HEK293 (cell line): ENCODE measurements at regions not wholly inside any gene's neighbourhood (a gene's known extent, or its start where the extent isn't known, plus 50 kb on each side); places are given as distances from the start of the nearest gene placed in this dataset.
"Not testable (repeated sequence)": the region's sequence is repeated elsewhere in the genome, so short reads cannot be mapped to it uniquely, and the experiment has no call there.

Experiments used
- CTCF ChIP-seq: fragments of 450-650 bp; formaldehyde crosslinking; IDR thresholded peaks from 2 replicates; pipeline ENCODE4 v1.5.1; 2016; ENCODE audit warnings: missing biosample characterization, missing genetic modification characterization
- KLF10 ChIP-seq: fragments of 450-650 bp; IDR thresholded peaks from 2 replicates; pipeline ENCODE4 v1.5.1; 2018; ENCODE audit warnings: missing biosample characterization, mild to moderate bottlenecking, missing genetic modification characterization
- ZBTB1 ChIP-seq: fragments of 450-650 bp; formaldehyde crosslinking; IDR thresholded peaks from 2 replicates; pipeline ENCODE4 v1.5.1; 2016; ENCODE audit warnings: missing biosample characterization, missing genetic modification characterization
- ZNF184 ChIP-seq: fragments of 450-650 bp; IDR thresholded peaks from 2 replicates; pipeline ENCODE4 v1.5.1; 2018; ENCODE audit warnings: missing biosample characterization, mild to moderate bottlenecking, missing genetic modification characterization
- ZNF510 ChIP-seq: fragments of 450-650 bp; formaldehyde crosslinking; IDR thresholded peaks from 2 replicates; pipeline ENCODE4 v1.5.1; 2018; ENCODE audit warnings: mild to moderate bottlenecking, missing genetic modification characterization, missing biosample characterization; ENCODE audit not compliant: insufficient replicate concordance
- ZNF530 ChIP-seq: fragments of 450-650 bp; formaldehyde crosslinking; IDR thresholded peaks from 2 replicates; pipeline ENCODE4 v1.5.1; 2016; ENCODE audit warnings: low read depth, missing biosample characterization, missing genetic modification characterization
- ZNF629 ChIP-seq: fragments of 450-650 bp; formaldehyde crosslinking; IDR thresholded peaks from 2 replicates; pipeline ENCODE4 v1.5.1; 2017; ENCODE audit warnings: missing biosample characterization, missing genetic modification characterization
- ZNF776 ChIP-seq: fragments of 450-650 bp; formaldehyde crosslinking; IDR thresholded peaks from 2 replicates; pipeline ENCODE4 v1.5.0; 2017; ENCODE audit warnings: missing biosample characterization, missing genetic modification characterization, borderline replicate concordance
- TF ChIP-seq, protein P1 (sequence below): fragments of 450-650 bp; formaldehyde crosslinking; IDR thresholded peaks from 2 replicates; pipeline ENCODE4 v1.5.1; 2016; ENCODE audit warnings: missing biosample characterization, missing genetic modification characterization
- TF ChIP-seq, protein P2 (sequence below): fragments of 450-650 bp; formaldehyde crosslinking; IDR thresholded peaks from 2 replicates; pipeline ENCODE4 v1.5.1; 2017; ENCODE audit warnings: missing biosample characterization, missing genetic modification characterization
- TF ChIP-seq, protein P3 (sequence below): sonication (generic); formaldehyde crosslinking; IDR thresholded peaks from 2 replicates; pipeline ENCODE4 v1.8.1; 2022; ENCODE audit warnings: mild to moderate bottlenecking, moderate library complexity, missing genetic modification reagents

- TF ChIP-seq, protein P1, sequence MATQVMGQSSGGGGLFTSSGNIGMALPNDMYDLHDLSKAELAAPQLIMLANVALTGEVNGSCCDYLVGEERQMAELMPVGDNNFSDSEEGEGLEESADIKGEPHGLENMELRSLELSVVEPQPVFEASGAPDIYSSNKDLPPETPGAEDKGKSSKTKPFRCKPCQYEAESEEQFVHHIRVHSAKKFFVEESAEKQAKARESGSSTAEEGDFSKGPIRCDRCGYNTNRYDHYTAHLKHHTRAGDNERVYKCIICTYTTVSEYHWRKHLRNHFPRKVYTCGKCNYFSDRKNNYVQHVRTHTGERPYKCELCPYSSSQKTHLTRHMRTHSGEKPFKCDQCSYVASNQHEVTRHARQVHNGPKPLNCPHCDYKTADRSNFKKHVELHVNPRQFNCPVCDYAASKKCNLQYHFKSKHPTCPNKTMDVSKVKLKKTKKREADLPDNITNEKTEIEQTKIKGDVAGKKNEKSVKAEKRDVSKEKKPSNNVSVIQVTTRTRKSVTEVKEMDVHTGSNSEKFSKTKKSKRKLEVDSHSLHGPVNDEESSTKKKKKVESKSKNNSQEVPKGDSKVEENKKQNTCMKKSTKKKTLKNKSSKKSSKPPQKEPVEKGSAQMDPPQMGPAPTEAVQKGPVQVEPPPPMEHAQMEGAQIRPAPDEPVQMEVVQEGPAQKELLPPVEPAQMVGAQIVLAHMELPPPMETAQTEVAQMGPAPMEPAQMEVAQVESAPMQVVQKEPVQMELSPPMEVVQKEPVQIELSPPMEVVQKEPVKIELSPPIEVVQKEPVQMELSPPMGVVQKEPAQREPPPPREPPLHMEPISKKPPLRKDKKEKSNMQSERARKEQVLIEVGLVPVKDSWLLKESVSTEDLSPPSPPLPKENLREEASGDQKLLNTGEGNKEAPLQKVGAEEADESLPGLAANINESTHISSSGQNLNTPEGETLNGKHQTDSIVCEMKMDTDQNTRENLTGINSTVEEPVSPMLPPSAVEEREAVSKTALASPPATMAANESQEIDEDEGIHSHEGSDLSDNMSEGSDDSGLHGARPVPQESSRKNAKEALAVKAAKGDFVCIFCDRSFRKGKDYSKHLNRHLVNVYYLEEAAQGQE (tag by site-specific recombination) = not testable (repeated sequence)
- TF ChIP-seq ZNF530 (tag by site-specific recombination); ZNF776; KLF10; ZNF629 (tag by site-specific recombination); ZNF184 (tag by site-specific recombination); CTCF (tag by site-specific recombination); ZNF510 (tag by site-specific recombination); ZBTB1 (tag by site-specific recombination): not testable (repeated sequence)
- TF ChIP-seq, protein P2, sequence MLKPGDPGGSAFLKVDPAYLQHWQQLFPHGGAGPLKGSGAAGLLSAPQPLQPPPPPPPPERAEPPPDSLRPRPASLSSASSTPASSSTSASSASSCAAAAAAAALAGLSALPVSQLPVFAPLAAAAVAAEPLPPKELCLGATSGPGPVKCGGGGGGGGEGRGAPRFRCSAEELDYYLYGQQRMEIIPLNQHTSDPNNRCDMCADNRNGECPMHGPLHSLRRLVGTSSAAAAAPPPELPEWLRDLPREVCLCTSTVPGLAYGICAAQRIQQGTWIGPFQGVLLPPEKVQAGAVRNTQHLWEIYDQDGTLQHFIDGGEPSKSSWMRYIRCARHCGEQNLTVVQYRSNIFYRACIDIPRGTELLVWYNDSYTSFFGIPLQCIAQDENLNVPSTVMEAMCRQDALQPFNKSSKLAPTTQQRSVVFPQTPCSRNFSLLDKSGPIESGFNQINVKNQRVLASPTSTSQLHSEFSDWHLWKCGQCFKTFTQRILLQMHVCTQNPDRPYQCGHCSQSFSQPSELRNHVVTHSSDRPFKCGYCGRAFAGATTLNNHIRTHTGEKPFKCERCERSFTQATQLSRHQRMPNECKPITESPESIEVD = not testable (repeated sequence)
- TF ChIP-seq, protein P3, sequence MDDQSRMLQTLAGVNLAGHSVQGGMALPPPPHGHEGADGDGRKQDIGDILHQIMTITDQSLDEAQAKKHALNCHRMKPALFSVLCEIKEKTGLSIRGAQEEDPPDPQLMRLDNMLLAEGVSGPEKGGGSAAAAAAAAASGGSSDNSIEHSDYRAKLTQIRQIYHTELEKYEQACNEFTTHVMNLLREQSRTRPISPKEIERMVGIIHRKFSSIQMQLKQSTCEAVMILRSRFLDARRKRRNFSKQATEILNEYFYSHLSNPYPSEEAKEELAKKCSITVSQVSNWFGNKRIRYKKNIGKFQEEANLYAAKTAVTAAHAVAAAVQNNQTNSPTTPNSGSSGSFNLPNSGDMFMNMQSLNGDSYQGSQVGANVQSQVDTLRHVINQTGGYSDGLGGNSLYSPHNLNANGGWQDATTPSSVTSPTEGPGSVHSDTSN (CRISPR knock-in tag) = not testable (repeated sequence)
These were observed 2226.0 kb upstream of the DEFB115 start for GRCh38 chr20:29031262-29031982.
